PC-3 (cell line): ENCODE measurements at regions not wholly inside any gene's neighbourhood (a gene's known extent, or its start where the extent isn't known, plus 50 kb on each side); places are given as distances from the start of the nearest gene placed in this dataset.

Source experiments
- EZH2 ChIP-seq: fragments of 300-600 bp; sonication (generic); IDR thresholded peaks from one replicate; pipeline ENCODE4 v1.6.1; 2017; ENCODE audit warnings: antibody characterized with exemption, mild to moderate bottlenecking, low read length; ENCODE audit not compliant: unreplicated experiment
- EZH2phosphoT487 ChIP-seq: fragments of 300-600 bp; sonication (generic); IDR thresholded peaks from 2 replicates; pipeline ENCODE4 v1.6.1; 2018; ENCODE audit warnings: mild to moderate bottlenecking, antibody characterized with exemption, low read length, borderline replicate concordance
- TF ChIP-seq, protein P1 (sequence below): fragments of 300-600 bp; sonication (generic); conservative IDR thresholded peaks from 2 replicates; pipeline ENCODE4 v1.5.1; 2017; ENCODE audit warnings: antibody characterized with exemption, low read depth, mild to moderate bottlenecking, low read length

DNA sequence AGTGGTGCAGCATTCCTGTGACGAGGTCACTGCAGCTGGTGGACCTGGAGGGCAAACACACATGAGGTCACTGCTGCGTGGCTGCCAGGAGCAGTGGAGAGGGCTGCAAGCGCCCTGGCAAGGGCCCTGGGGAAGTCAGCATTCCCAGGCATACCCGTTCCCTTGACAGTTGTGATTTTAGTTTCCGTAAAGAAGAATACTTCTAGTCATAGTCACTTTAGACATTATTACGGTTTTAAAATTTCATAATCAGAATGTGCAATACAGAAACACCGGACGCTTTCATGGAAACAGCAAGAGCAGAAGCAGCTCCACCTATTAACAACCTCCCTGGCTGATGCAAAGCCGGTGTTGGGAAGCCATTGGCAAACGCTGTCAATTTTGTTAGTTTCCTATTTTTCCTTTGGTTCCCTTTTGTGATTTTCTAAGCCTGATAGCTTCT, 129.8 kb downstream of the GADD45G start:
- TF ChIP-seq, protein P1, sequence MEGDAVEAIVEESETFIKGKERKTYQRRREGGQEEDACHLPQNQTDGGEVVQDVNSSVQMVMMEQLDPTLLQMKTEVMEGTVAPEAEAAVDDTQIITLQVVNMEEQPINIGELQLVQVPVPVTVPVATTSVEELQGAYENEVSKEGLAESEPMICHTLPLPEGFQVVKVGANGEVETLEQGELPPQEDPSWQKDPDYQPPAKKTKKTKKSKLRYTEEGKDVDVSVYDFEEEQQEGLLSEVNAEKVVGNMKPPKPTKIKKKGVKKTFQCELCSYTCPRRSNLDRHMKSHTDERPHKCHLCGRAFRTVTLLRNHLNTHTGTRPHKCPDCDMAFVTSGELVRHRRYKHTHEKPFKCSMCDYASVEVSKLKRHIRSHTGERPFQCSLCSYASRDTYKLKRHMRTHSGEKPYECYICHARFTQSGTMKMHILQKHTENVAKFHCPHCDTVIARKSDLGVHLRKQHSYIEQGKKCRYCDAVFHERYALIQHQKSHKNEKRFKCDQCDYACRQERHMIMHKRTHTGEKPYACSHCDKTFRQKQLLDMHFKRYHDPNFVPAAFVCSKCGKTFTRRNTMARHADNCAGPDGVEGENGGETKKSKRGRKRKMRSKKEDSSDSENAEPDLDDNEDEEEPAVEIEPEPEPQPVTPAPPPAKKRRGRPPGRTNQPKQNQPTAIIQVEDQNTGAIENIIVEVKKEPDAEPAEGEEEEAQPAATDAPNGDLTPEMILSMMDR, result no peak
- no peak for TF ChIP-seq EZH2
- TF ChIP-seq EZH2phosphoT487, result no peak
